ENCODE measurements at regions not wholly inside any gene's neighbourhood (a gene's known extent, or its start where the extent isn't known, plus 50 kb on each side); places are given as distances from the start of the nearest gene placed in this dataset.

- Histone ChIP-seq H2AK9ac (replicated peaks; ENCODE audit: low read depth, low read length, poor library complexity) (no peak overlapping the region), H3K9me3 (ENCODE audit: control insufficient read depth, insufficient read depth, low read length) (no peaks in the 10 kb centered on the region), H3K18ac (ENCODE audit: low read depth, low read length) (no peak overlapping the region), H3K4me1 (ENCODE audit: control insufficient read depth, insufficient read depth, low read length) (peaks cover 7% of the 10 kb centered on the region; the same call in 1 of the 2 replicates), H3K14ac (replicated peaks; ENCODE audit: low read depth, low read length) (no peak overlapping the region), H2BK5ac (ENCODE audit: low read depth, low read length, poor library complexity, severe bottlenecking) (no peak overlapping the region), H4K20me1 (ENCODE audit: insufficient read depth, low read length) (no peaks in the 10 kb centered on the region), H3K9me1 (ENCODE audit: insufficient read depth, low read length) (no peaks in the 10 kb centered on the region; the same call in 1 of the 2 replicates), H2AK5ac (ENCODE audit: low read depth, low read length) (no peak overlapping the region), H3K23ac (ENCODE audit: low read depth, low read length) (no peak overlapping the region), H2AFZ (replicated peaks; ENCODE audit: low read length, poor library complexity) (no peak overlapping the region), H3K36me3 (ENCODE audit: control insufficient read depth, insufficient read depth, low read length) (no peaks in the 10 kb centered on the region), H3K4me3 (ENCODE audit: insufficient read depth, low read depth, low read length) (no peak overlapping the region), H2BK120ac (ENCODE audit: low read depth, low read length) (no peak overlapping the region), H4K8ac (ENCODE audit: low read depth in 2 of 2, low read length in 2 of 2) (no peak overlapping the region; a peak in 1 of 4 replicates), H2BK20ac (ENCODE audit: low read depth, low read length) (no peak overlapping the region), H3K27ac (ENCODE audit: insufficient read depth, low read length) (no peak overlapping the region), H3K4ac (ENCODE audit: low read depth, low read length) (no peak overlapping the region), H4K91ac (ENCODE audit: insufficient read depth, low read depth, low read length) (no peak overlapping the region), H3K9ac (ENCODE audit: low read depth, low read length) (no peak overlapping the region), H3K27me3 (ENCODE audit: control insufficient read depth, insufficient read depth, low read length) (no peaks in the 10 kb centered on the region), H3K79me1 (ENCODE audit: low read depth in 1 of 2, low read length in 2 of 2) (no peaks in the 10 kb centered on the region), H3K4me2 (ENCODE audit: low read depth, low read length) (no peak overlapping the region), H4K5ac (ENCODE audit: low read depth, low read length) (no peak overlapping the region), H3K56ac (ENCODE audit: extremely low read depth, insufficient read depth, low read length) (no peak overlapping the region), H2BK15ac (ENCODE audit: low read depth, low read length) (no peak overlapping the region)
- no CpG with 5 or more reads among the region's 8 CpGs for WGBS, 2 experiments (ENCODE audit: extremely low coverage in 2 of 2, insufficient read length in 1 of 2)
- POLR2A ChIA-PET (ENCODE audit: unreplicated experiment), result interaction anchor here (0.6 kb wide), 1 partner anchor 327 kb away, joined by 3 read pairs; no protein-coding TSS in a partner anchor
- DNase-seq (peak; percentile 63), ATAC-seq (ENCODE audit: low read depth) (peak; percentile 81)
- CTCF ChIA-PET, result no interaction called here
- in situ Hi-C loops (cut with MboI; ENCODE audit: low sequenced_read_pairs), result no loop called here
- BruUV-seq (replicated peaks), result no TSS peak
- TF ChIP-seq RCOR1 (IDR thresholded peaks at IDR 0.05; ENCODE audit: insufficient replicate concordance, low read length), result no peak
- TF ChIP-seq CEBPB (IDR thresholded peaks at IDR 0.05; ENCODE audit: low read depth, low read length), result 0 out of 2 replicates have a peak, but pooled peaks have one; percentile 1
- TF ChIP-seq SMC3 (IDR thresholded peaks at IDR 0.05; ENCODE audit: low read depth, low read length), result no peak
- TF ChIP-seq CTCF (conservative IDR thresholded peaks at IDR 0.05; ENCODE audit: low read depth, low read length), result no peak
- TF ChIP-seq RFX5 (IDR thresholded peaks at IDR 0.05; ENCODE audit: low read depth, low read length), result no peak
- no peak for TF ChIP-seq BHLHE40 (IDR thresholded peaks at IDR 0.05; ENCODE audit: low read depth, low read length)
- no peak for TF ChIP-seq MXI1 (IDR thresholded peaks at IDR 0.05; ENCODE audit: borderline replicate concordance, low read depth, low read length)
- no peak for TF ChIP-seq MAZ (IDR thresholded peaks at IDR 0.05; ENCODE audit: borderline replicate concordance, low read depth, low read length)
- intact Hi-C loops (cut with micrococcal nuclease), result no loop called here
- dilution Hi-C loops (cut with HindIII; ENCODE audit: low sequenced_read_pairs, unreplicated experiment), result no loop called here
These were observed 391.8 kb downstream of the FGF9 start for GRCh38 chr13:22062478-22063205.
